ENCODE measurements at regions not wholly inside any gene's neighbourhood (a gene's known extent, or its start where the extent isn't known, plus 50 kb on each side); places are given as distances from the start of the nearest gene placed in this dataset.
"Not testable (repeated sequence)": the region's sequence is repeated elsewhere in the genome, so short reads cannot be mapped to it uniquely, and the experiment has no call there.

DNA sequence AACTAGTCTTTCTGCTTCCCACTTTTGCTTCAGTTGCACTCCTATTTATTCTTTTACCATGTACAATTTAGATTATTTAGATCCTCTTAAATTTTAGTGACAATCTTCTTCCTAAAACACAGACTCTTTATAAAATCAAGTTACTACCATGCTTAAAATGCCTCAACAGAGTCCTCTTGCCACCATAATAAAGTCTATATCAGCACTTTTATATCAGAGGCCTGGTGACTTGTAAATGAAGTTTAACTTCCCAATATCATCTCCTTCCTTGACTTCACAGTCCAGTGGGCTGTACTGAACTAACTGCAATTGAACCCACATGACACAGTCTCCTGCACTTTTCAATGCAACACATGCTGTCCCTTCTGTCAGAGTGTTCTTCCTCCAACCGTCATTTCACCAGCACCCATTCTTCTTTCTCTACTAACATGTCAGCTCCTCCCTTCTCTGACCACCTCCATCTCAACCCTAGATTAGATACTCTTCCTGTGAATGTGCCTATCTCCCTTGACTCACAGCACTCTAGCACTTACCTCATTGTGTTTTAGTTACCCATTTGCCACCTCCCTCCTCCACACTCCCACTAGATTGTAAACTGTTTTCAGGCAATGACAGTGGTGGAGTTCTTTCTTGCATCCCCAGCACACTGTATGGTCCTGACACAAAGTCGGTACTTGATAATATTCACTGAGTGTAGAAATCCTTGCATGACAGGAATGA, 414.9 kb downstream of the SATB2 start:
- H3K4me1 ChIP-seq (ENCODE audit: control insufficient read depth in 4 of 4, insufficient read depth in 4 of 4, low read length in 3 of 4): no peaks in the 10 kb centered on the region
- H3K4me3 ChIP-seq (ENCODE audit: low read depth in 1 of 3, low read length in 3 of 3): no peak overlapping the region
- 82% methylated on average over 2 of the region's 2 CpGs for WGBS
- H3K36me3 ChIP-seq (ENCODE audit: control insufficient read depth in 4 of 4, insufficient read depth in 3 of 4, low read depth in 1 of 4, low read length in 3 of 4): no peaks in the 10 kb centered on the region
- no peaks in the 10 kb centered on the region for H3K27me3 ChIP-seq (ENCODE audit: control insufficient read depth in 4 of 4, insufficient read depth in 4 of 4, low read length in 3 of 4)
- no peak overlapping the region for H3K9ac ChIP-seq (ENCODE audit: low read depth in 1 of 2, low read length in 2 of 2)
- no peaks in the 10 kb centered on the region for H3K9me3 ChIP-seq (ENCODE audit: control insufficient read depth in 4 of 4, low read length in 3 of 4)
- DNase-seq (ENCODE audit: low spot score): no peak
- H3K27ac ChIP-seq (ENCODE audit: low read depth in 1 of 2, low read length in 2 of 2): no peak overlapping the region
- TF ChIP-seq EGR1 (IDR thresholded peaks at IDR 0.05; ENCODE audit: low read depth in 2 of 2) (no peak), HNF4G (IDR thresholded peaks at IDR 0.05) (no peak), GABPA (IDR thresholded peaks at IDR 0.05 in 1 of 2, conservative IDR thresholded peaks at IDR 0.05 in 1 of 2) (no peak), HNF4A (conservative IDR thresholded peaks at IDR 0.05) (no peak)

GRCh38 chr2:199040522-199040921, 417.2 kb downstream of the SATB2 start:
- 58% methylated on average over 2 of the region's 2 CpGs for WGBS
- no peaks in the 10 kb centered on the region for H3K9me3 ChIP-seq (ENCODE audit: control insufficient read depth in 4 of 4, low read length in 3 of 4)
- H3K27me3 ChIP-seq (ENCODE audit: control insufficient read depth in 4 of 4, insufficient read depth in 4 of 4, low read length in 3 of 4): no peaks in the 10 kb centered on the region
- H3K27ac ChIP-seq (ENCODE audit: low read depth in 1 of 2, low read length in 2 of 2): no peak overlapping the region
- no peak for DNase-seq (ENCODE audit: low spot score)
- no peaks in the 10 kb centered on the region for H3K4me1 ChIP-seq (ENCODE audit: control insufficient read depth in 4 of 4, insufficient read depth in 4 of 4, low read length in 3 of 4)
- no peak overlapping the region for H3K4me3 ChIP-seq (ENCODE audit: low read depth in 1 of 3, low read length in 3 of 3)
- no peaks in the 10 kb centered on the region for H3K36me3 ChIP-seq (ENCODE audit: control insufficient read depth in 4 of 4, insufficient read depth in 3 of 4, low read depth in 1 of 4, low read length in 3 of 4)
- H3K9ac ChIP-seq (ENCODE audit: low read depth in 1 of 2, low read length in 2 of 2): no peak overlapping the region
- TF ChIP-seq RXRA (IDR thresholded peaks at IDR 0.05): no peak

DNA sequence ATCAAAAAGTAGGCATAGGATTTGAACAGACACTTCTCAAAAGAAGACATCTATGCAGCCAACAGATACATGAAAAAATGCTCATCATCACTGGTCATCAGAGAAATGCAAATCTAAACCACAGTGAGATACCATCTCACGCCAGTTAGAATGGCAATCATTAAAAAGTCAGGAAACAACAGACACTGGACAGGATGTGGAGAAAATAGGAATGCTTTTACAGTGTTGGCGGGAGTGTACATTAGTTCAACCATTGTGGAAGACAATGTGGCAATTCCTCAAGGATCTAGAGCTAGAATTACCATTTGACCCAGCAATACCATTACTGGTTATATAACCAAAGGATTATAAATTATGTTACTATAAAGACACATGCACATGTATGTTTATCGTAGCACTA, 424.0 kb downstream of the SATB2 start:
- not testable (repeated sequence) for H3K27ac ChIP-seq (ENCODE audit: low read depth in 1 of 2, low read length in 2 of 2); H3K4me3 ChIP-seq (ENCODE audit: low read depth in 1 of 3, low read length in 3 of 3); H3K9me3 ChIP-seq (ENCODE audit: control insufficient read depth in 4 of 4, low read length in 3 of 4); H3K36me3 ChIP-seq (ENCODE audit: control insufficient read depth in 4 of 4, insufficient read depth in 3 of 4, low read depth in 1 of 4, low read length in 3 of 4); H3K9ac ChIP-seq (ENCODE audit: low read depth in 1 of 2, low read length in 2 of 2); H3K4me1 ChIP-seq (ENCODE audit: control insufficient read depth in 4 of 4, insufficient read depth in 4 of 4, low read length in 3 of 4); H3K27me3 ChIP-seq (ENCODE audit: control insufficient read depth in 4 of 4, insufficient read depth in 4 of 4, low read length in 3 of 4); DNase-seq (ENCODE audit: low spot score)
- 91% methylated on average over 3 of the region's 3 CpGs for WGBS

GRCh38 chr2:199025146-199025545, 432.6 kb downstream of the SATB2 start:
- no peak overlapping the region for H3K9ac ChIP-seq (ENCODE audit: low read depth in 1 of 2, low read length in 2 of 2)
- 63% methylated on average over 3 of the region's 3 CpGs for WGBS
- no peak overlapping the region for H3K4me3 ChIP-seq (ENCODE audit: low read depth in 1 of 3, low read length in 3 of 3)
- no peak for DNase-seq (ENCODE audit: low spot score)
- H3K27me3 ChIP-seq (ENCODE audit: control insufficient read depth in 4 of 4, insufficient read depth in 4 of 4, low read length in 3 of 4): no peaks in the 10 kb centered on the region
- no peak overlapping the region for H3K27ac ChIP-seq (ENCODE audit: low read depth in 1 of 2, low read length in 2 of 2)
- no peaks in the 10 kb centered on the region for H3K36me3 ChIP-seq (ENCODE audit: control insufficient read depth in 4 of 4, insufficient read depth in 3 of 4, low read depth in 1 of 4, low read length in 3 of 4)
- peaks cover 0 to 2% (median 0%) of the 10 kb centered on the region in 4 donors for H3K9me3 ChIP-seq (ENCODE audit: control insufficient read depth in 4 of 4, low read length in 3 of 4)
- no peaks in the 10 kb centered on the region for H3K4me1 ChIP-seq (ENCODE audit: control insufficient read depth in 4 of 4, insufficient read depth in 4 of 4, low read length in 3 of 4)
- TF ChIP-seq, protein P1, sequence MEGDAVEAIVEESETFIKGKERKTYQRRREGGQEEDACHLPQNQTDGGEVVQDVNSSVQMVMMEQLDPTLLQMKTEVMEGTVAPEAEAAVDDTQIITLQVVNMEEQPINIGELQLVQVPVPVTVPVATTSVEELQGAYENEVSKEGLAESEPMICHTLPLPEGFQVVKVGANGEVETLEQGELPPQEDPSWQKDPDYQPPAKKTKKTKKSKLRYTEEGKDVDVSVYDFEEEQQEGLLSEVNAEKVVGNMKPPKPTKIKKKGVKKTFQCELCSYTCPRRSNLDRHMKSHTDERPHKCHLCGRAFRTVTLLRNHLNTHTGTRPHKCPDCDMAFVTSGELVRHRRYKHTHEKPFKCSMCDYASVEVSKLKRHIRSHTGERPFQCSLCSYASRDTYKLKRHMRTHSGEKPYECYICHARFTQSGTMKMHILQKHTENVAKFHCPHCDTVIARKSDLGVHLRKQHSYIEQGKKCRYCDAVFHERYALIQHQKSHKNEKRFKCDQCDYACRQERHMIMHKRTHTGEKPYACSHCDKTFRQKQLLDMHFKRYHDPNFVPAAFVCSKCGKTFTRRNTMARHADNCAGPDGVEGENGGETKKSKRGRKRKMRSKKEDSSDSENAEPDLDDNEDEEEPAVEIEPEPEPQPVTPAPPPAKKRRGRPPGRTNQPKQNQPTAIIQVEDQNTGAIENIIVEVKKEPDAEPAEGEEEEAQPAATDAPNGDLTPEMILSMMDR (IDR thresholded peaks at IDR 0.05; ENCODE audit: low read depth, low read length, missing input control): no peak
- no peak for TF ChIP-seq SP1 (IDR thresholded peaks at IDR 0.05)
- no peak for TF ChIP-seq NR2F2 (IDR thresholded peaks at IDR 0.05)
- TF ChIP-seq, protein P2, sequence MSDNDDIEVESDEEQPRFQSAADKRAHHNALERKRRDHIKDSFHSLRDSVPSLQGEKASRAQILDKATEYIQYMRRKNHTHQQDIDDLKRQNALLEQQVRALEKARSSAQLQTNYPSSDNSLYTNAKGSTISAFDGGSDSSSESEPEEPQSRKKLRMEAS (IDR thresholded peaks at IDR 0.05): no peak
- no peak for TF ChIP-seq EGR1 (IDR thresholded peaks at IDR 0.05; ENCODE audit: low read depth in 2 of 2)
- TF ChIP-seq FOXA2 (IDR thresholded peaks at IDR 0.05): no peak
- TF ChIP-seq FOXA1 (IDR thresholded peaks at IDR 0.05): no peak
- no peak for TF ChIP-seq HNF4A (conservative IDR thresholded peaks at IDR 0.05)
- TF ChIP-seq ATF3 (IDR thresholded peaks at IDR 0.05): no peak
- TF ChIP-seq, protein P3, sequence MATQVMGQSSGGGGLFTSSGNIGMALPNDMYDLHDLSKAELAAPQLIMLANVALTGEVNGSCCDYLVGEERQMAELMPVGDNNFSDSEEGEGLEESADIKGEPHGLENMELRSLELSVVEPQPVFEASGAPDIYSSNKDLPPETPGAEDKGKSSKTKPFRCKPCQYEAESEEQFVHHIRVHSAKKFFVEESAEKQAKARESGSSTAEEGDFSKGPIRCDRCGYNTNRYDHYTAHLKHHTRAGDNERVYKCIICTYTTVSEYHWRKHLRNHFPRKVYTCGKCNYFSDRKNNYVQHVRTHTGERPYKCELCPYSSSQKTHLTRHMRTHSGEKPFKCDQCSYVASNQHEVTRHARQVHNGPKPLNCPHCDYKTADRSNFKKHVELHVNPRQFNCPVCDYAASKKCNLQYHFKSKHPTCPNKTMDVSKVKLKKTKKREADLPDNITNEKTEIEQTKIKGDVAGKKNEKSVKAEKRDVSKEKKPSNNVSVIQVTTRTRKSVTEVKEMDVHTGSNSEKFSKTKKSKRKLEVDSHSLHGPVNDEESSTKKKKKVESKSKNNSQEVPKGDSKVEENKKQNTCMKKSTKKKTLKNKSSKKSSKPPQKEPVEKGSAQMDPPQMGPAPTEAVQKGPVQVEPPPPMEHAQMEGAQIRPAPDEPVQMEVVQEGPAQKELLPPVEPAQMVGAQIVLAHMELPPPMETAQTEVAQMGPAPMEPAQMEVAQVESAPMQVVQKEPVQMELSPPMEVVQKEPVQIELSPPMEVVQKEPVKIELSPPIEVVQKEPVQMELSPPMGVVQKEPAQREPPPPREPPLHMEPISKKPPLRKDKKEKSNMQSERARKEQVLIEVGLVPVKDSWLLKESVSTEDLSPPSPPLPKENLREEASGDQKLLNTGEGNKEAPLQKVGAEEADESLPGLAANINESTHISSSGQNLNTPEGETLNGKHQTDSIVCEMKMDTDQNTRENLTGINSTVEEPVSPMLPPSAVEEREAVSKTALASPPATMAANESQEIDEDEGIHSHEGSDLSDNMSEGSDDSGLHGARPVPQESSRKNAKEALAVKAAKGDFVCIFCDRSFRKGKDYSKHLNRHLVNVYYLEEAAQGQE (IDR thresholded peaks at IDR 0.05): no peak
- no peak for TF ChIP-seq HNF4G (IDR thresholded peaks at IDR 0.05)
- no peak for TF ChIP-seq TAF1 (conservative IDR thresholded peaks at IDR 0.05)

All from liver (tissue), 8 donors.